ENCODE measurements at regions not wholly inside any gene's neighbourhood (a gene's known extent, or its start where the extent isn't known, plus 50 kb on each side); places are given as distances from the start of the nearest gene placed in this dataset.

DNA sequence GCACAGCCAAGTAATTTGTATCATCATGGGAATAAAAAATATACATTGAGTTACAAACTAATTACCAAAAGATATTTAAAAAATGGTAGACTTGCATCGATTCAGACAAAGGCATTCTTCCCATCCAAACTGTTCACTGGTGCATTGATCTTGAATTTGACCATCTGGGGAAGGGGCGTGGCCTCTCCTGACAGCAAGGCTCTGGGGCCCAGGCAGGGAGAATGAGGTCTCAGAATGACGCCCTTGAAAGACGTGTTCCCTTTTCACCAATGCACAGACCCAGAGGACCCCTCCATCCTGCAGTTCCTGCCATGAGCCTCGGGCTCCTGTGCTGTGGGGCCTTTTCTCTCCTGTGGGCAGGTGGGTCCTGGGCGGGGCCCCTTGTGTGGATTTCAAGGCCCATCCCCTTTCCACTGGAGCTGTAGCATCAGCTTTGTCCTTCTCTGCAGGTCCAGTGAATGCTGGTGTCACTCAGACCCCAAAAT, 91.1 kb upstream of the PRSS58 start:
- Histone ChIP-seq H3K27me3 (peaks cover 55% of the 10 kb centered on the region), H3K4me3 (no peak overlapping the region), H3K27ac (no peak overlapping the region), H3K4me1 (no peaks in the 10 kb centered on the region), H3K9me3 (replicated peaks) (no peaks in the 10 kb centered on the region), H3K36me3 (no peaks in the 10 kb centered on the region)
- DNase-seq: no peak

DNA sequence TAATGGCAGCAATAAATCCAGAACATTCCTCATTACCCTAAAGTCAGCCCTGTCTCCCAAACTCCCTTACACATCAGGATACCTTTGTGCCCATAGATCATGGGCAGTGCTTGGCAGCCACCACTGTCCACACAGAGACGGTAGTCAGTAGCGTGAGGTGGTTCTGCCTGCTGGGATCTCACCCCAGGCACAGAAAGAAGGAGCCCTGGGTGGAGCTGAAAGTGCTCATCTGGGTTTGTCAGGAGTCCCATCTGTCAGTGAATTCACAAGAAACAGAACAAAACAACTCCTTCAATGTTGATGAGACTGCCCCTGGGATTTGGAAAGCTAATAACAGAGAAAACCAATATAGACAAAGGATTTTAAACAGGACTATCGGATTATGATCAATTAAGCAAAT, 90.2 kb upstream of the PRSS58 start:
- H3K4me1 ChIP-seq: no peaks in the 10 kb centered on the region
- no peak overlapping the region for H3K4me3 ChIP-seq
- H3K27ac ChIP-seq: no peak overlapping the region

DNA sequence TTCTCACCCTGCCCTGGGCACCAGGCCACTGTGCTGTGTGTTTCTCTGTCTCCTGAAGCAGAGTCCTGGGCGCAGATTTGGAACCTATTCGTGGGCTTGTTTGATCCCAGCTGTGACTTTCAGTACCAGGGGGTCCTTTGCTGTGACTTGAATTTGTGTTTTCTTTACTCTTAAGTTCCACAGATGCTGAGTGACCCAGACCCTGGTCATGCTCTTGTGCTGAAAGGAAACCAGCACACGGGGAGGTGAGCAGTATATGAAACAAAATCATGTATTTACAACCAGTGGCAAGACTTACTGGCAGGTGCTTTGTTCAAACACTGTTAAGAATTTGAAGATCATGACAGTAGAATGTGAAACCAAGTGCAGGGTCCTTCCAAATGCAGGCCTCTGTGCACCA, 89.2 kb upstream of the PRSS58 start:
- Histone ChIP-seq H3K9me3 (replicated peaks) (no peaks in the 10 kb centered on the region), H3K27me3 (peaks cover 59% of the 10 kb centered on the region)

More for the DNA sequence above, 90.2 kb upstream of the PRSS58 start:
- Histone ChIP-seq H3K27me3 (peaks cover 55% of the 10 kb centered on the region), H3K9me3 (replicated peaks) (no peaks in the 10 kb centered on the region), H3K36me3 (no peaks in the 10 kb centered on the region)
- no peak for DNase-seq

DNA sequence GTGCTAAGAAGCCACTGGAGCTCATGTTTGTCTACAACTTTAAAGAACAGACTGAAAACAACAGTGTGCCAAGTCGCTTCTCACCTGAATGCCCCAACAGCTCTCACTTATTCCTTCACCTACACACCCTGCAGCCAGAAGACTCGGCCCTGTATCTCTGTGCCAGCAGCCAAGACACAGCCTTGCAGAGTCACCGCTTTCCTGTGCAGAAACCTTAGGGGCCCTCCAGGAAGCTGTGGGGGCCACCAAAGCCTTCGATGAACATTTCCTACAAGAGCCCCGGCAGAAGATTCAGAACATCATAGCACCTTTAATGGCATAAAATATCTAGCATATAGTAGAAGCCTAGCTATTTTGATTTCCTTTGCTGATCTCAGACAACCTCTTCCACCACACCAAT, 88.0 kb upstream of the PRSS58 start:
- H3K4me3 ChIP-seq: no peak overlapping the region
- no peak for DNase-seq
- no peaks in the 10 kb centered on the region for H3K36me3 ChIP-seq
- H3K27me3 ChIP-seq: peaks cover 49% of the 10 kb centered on the region
- no peaks in the 10 kb centered on the region for H3K9me3 ChIP-seq (replicated peaks)
- no peak overlapping the region for H3K27ac ChIP-seq
- no peaks in the 10 kb centered on the region for H3K4me1 ChIP-seq

More for the DNA sequence above, 89.2 kb upstream of the PRSS58 start:
- Histone ChIP-seq H3K27ac (no peak overlapping the region), H3K4me1 (no peaks in the 10 kb centered on the region), H3K4me3 (no peak overlapping the region), H3K36me3 (no peaks in the 10 kb centered on the region)
- no peak for DNase-seq

- Histone ChIP-seq H3K27ac (no peak overlapping the region), H3K36me3 (no peaks in the 10 kb centered on the region), H3K4me1 (no peaks in the 10 kb centered on the region), H3K4me3 (no peak overlapping the region), H3K9me3 (replicated peaks) (no peaks in the 10 kb centered on the region), H3K27me3 (peaks cover 26% of the 10 kb centered on the region)
- DNase-seq: peak; percentile 12 to 57
These were observed 81.0 kb upstream of the PRSS58 start for GRCh38 chr7:142338633-142339501.

GRCh38 chr7:142337054-142338001, 79.5 kb upstream of the PRSS58 start:
- H3K27me3 ChIP-seq: peaks cover 22% of the 10 kb centered on the region
- no peak overlapping the region for H3K27ac ChIP-seq
- no peaks in the 10 kb centered on the region for H3K9me3 ChIP-seq (replicated peaks)
- H3K4me3 ChIP-seq: no peak overlapping the region
- H3K4me1 ChIP-seq: no peaks in the 10 kb centered on the region
- H3K36me3 ChIP-seq: no peaks in the 10 kb centered on the region
- no peak for DNase-seq

DNA sequence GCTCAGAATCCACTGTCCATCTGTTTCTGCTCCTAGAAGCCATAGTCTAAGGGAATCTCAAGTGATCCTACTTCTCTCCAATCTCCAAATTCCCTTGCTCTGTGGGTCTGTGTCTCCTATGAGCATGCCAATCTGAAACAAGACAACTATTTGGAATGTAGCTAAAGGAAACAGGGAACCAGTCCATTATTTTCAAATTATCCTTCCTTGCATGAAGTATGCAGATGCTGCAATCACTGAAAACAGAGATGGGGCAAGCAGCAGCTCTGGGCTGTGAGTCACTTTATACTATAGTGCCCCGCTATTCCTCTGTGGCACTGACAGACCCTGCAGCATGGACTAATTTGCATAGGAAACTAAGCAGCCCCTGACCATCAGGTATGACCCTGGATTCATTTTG, 76.9 kb upstream of the PRSS58 start:
- DNase-seq: no peak

GRCh38 chr7:142334236-142334635, 76.4 kb upstream of the PRSS58 start:
- no peaks in the 10 kb centered on the region for H3K4me1 ChIP-seq
- no peak overlapping the region for H3K27ac ChIP-seq
- H3K9me3 ChIP-seq (replicated peaks): no peaks in the 10 kb centered on the region
- no peak overlapping the region for H3K4me3 ChIP-seq
- DNase-seq: no peak
- H3K27me3 ChIP-seq: peaks cover 32% of the 10 kb centered on the region
- H3K36me3 ChIP-seq: no peaks in the 10 kb centered on the region

More for the DNA sequence above, 76.9 kb upstream of the PRSS58 start:
- no peak overlapping the region for H3K27ac ChIP-seq
- H3K9me3 ChIP-seq (replicated peaks): no peaks in the 10 kb centered on the region
- peaks cover 32% of the 10 kb centered on the region for H3K27me3 ChIP-seq
- no peaks in the 10 kb centered on the region for H3K4me1 ChIP-seq
- no peak overlapping the region for H3K4me3 ChIP-seq
- no peaks in the 10 kb centered on the region for H3K36me3 ChIP-seq

DNA sequence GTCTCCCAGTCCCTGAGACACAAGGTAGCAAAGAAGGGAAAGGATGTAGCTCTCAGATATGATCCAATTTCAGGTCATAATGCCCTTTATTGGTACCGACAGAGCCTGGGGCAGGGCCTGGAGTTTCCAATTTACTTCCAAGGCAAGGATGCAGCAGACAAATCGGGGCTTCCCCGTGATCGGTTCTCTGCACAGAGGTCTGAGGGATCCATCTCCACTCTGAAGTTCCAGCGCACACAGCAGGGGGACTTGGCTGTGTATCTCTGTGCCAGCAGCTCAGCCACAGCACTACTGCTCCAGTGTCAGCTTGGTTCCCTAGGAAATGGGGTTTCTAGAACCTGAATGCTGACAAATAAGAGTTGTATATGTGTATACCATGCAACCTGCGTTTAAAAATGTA, 74.6 kb upstream of the PRSS58 start:
- H3K4me1 ChIP-seq: no peaks in the 10 kb centered on the region
- DNase-seq: no peak
- H3K36me3 ChIP-seq: no peaks in the 10 kb centered on the region
- no peak overlapping the region for H3K4me3 ChIP-seq
- H3K27me3 ChIP-seq: peaks cover 27% of the 10 kb centered on the region
- H3K27ac ChIP-seq: no peak overlapping the region
- no peaks in the 10 kb centered on the region for H3K9me3 ChIP-seq (replicated peaks)

- no peak overlapping the region for H3K4me3 ChIP-seq
- no peak for DNase-seq
- no peaks in the 10 kb centered on the region for H3K9me3 ChIP-seq (replicated peaks)
- peaks cover 24% of the 10 kb centered on the region; the same call in 1 of the 2 replicates for H3K27me3 ChIP-seq
- H3K36me3 ChIP-seq: no peaks in the 10 kb centered on the region
- H3K27ac ChIP-seq: no peak overlapping the region
- no peaks in the 10 kb centered on the region for H3K4me1 ChIP-seq
These were observed 74.1 kb upstream of the PRSS58 start for GRCh38 chr7:142331941-142332340.

DNA sequence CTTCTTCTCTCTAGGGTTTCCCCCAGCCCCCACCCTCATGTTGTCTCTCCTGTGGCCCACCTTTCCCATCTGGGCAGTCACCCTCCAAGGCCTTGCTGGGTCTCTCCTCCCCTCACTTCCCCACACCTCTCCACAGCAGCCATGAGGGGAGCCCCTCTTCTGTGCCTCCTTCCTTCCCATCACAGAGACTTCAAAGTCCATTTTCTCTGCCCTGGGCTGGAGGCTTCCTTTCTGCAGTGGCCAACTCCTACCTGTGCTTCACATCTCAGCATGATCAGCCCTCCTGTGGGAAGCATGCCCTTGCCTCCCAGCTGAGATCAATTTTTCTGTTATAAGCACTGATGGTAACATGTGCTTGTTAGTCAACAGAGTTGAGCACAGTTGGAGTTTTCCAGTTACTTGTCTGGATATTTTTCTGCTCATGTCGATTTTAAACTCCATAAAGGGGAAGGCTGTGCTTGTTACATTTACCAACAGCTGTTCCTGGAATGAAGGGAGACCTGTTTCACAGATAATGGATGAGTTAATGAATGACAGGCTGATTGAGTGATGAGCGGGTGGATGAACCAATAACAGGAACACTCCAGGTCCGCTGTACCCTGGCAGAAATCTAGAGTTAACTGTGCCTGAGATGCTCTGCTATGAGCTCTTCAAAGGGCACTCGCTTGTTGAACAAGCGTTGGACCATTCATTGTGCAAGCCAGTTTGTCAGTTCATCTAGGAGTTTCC, 71.4 kb upstream of the PRSS58 start:
- no peaks in the 10 kb centered on the region for H3K36me3 ChIP-seq
- 0 out of 2 replicates have a peak, but pooled peaks cover 10% of the 10 kb centered on the region for H3K27me3 ChIP-seq
- no peaks in the 10 kb centered on the region for H3K4me1 ChIP-seq
- no peak overlapping the region for H3K4me3 ChIP-seq
- no peaks in the 10 kb centered on the region for H3K9me3 ChIP-seq (replicated peaks)
- no peak for DNase-seq
- no peak overlapping the region for H3K27ac ChIP-seq

DNA sequence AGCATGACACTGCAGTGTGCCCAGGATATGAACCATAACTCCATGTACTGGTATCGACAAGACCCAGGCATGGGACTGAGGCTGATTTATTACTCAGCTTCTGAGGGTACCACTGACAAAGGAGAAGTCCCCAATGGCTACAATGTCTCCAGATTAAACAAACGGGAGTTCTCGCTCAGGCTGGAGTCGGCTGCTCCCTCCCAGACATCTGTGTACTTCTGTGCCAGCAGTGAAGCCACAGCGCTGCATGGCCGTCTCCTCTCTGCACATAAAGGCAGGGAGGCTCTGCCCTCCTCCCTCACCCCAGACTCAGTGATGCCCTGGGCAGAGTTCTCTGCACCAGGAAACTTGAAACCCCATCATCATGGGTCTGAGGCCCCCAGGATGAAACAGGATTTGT, 70.7 kb upstream of the PRSS58 start:
- no peak for DNase-seq
- Histone ChIP-seq H3K36me3 (no peaks in the 10 kb centered on the region), H3K4me1 (no peaks in the 10 kb centered on the region), H3K9me3 (replicated peaks) (no peaks in the 10 kb centered on the region), H3K27me3 (0 out of 2 replicates have a peak, but pooled peaks cover 10% of the 10 kb centered on the region), H3K4me3 (no peak overlapping the region), H3K27ac (no peak overlapping the region)

DNA sequence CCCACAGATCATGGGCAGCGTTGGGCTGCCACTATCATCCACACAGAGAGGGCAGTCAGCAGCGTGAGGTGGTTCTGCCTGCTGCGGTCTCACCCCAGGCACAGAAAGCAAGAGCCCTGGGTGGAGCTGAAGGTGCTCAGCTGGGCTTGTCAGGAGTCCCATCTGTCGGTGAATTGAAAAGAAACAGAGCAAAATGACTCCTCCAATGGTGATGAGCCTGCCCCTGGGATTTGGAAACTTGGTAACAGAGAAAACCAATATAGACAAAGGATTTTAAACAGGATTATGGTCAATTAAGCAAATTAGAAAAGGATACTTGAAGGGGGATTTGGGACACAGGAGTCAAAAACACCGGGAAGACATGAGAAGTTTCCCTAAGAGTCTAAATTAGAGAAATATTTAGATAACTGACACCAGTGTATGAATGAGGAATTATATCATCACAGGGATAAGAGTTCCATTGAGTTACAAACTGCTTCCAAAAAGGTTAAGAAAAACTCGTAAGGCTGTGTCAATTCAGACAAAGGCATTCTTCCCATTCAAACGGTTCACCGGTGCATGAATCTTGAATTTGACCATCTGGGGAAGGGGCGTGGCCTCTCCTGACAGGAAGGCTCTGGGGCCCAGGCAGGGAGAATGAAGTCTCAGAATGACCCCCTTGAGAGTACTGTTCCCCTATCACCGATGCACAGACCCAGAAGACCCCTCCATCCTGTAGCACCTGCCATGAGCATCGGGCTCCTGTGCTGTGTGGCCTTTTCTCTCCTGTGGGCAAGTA, 70.0 kb upstream of the PRSS58 start:
- no peaks in the 10 kb centered on the region for H3K36me3 ChIP-seq
- no peak overlapping the region for H3K4me3 ChIP-seq
- H3K27ac ChIP-seq: no peak overlapping the region
- DNase-seq: no peak
- no peaks in the 10 kb centered on the region for H3K4me1 ChIP-seq
- peaks cover 10% of the 10 kb centered on the region; the same call in 1 of the 2 replicates for H3K27me3 ChIP-seq
- H3K9me3 ChIP-seq (replicated peaks): no peaks in the 10 kb centered on the region

DNA sequence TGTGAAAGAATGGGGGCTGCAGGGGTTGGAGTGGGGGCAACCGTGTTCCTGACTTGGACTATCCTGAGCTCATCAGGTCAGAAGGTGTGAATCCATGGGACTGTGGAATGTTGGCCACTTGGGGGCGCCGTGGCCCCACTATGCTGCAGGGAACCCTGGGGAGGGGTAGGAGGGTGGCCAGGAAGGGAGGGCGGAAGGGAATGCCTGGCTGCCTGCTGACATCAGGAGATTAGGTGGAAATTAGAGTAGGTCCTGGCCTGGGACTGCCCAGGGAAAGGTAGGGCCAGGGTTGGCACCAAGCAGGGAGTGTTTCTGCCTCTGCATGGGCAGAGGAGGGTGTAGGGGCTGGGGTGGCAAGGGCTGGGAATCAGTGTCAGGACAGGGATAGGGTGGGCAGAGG, 65.8 kb upstream of the PRSS58 start:
- peak; percentile 40 to 65 for DNase-seq
- Histone ChIP-seq H3K9me3 (replicated peaks) (no peaks in the 10 kb centered on the region), H3K4me1 (no peaks in the 10 kb centered on the region), H3K27ac (no peak overlapping the region), H3K27me3 (peaks cover 31% of the 10 kb centered on the region), H3K36me3 (no peaks in the 10 kb centered on the region), H3K4me3 (no peak overlapping the region)

All from SJCRH30 (cell line).